ENCODE measurements at regions not wholly inside any gene's neighbourhood (a gene's known extent, or its start where the extent isn't known, plus 50 kb on each side); places are given as distances from the start of the nearest gene placed in this dataset.
"Not testable (repeated sequence)": the region's sequence is repeated elsewhere in the genome, so short reads cannot be mapped to it uniquely, and the experiment has no call there.

- H3K4me1 Mint-ChIP-seq (ENCODE audit: low read depth, unreplicated experiment) = peaks cover 11% of the 10 kb centered on the region
- no peak for DNase-seq
- intact Hi-C loops (cut with micrococcal nuclease; ENCODE audit: unreplicated experiment) = no loop called here
- no peaks in the 10 kb centered on the region for H3K36me3 Mint-ChIP-seq (ENCODE audit: insufficient read depth, unreplicated experiment)
- CTCF ChIA-PET = interaction anchor here (0.6 kb wide), 1 partner anchor 13 kb away, joined by 4 read pairs; no protein-coding TSS in a partner anchor
- no peaks in the 10 kb centered on the region for H3K27me3 Mint-ChIP-seq (ENCODE audit: unreplicated experiment)
- no peak overlapping the region for H3K27ac Mint-ChIP-seq (ENCODE audit: unreplicated experiment)
- peaks cover 8% of the 10 kb centered on the region for H3K9me3 Mint-ChIP-seq (ENCODE audit: low read depth, unreplicated experiment)
- BruUV-seq (replicated peaks) = no TSS peak
- H3K4me3 Mint-ChIP-seq (ENCODE audit: low read depth, unreplicated experiment) = no peak overlapping the region
- no peak for TF ChIP-seq CTCF (IDR thresholded peaks at IDR 0.05; ENCODE audit: unreplicated experiment)
Measured at GRCh38 chr14:103243764-103244737, 90.0 kb upstream of the EIF5 start.

DNA sequence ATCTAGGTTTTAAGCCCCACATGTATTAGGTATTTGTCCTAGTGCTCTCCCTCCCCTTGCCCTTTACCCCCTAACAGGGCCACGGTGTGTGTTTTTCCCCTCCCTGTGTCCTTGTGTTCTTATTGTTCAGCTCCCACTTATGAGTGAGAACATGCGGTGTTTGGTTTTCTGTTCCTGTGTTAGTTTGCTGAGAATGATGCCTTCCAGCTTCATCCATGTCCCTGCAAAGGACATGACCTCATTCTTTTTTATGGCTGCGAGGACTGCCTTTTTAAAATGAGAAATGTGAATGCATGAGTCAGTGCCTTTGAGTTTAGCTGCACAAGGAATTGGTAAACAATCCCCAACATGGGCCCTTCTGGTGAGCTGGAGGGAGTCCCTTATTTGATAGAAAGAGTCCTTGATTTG, 88.4 kb upstream of the EIF5 start:
- CTCF ChIA-PET = interaction anchor here (1.0 kb wide), 1 partner anchor 141 kb away, joined by 3 read pairs; no protein-coding TSS in a partner anchor
- not testable (repeated sequence) for H3K27ac Mint-ChIP-seq (ENCODE audit: unreplicated experiment); H3K4me3 Mint-ChIP-seq (ENCODE audit: low read depth, unreplicated experiment)

GRCh38 chr14:103246070-103246469, 88.0 kb upstream of the EIF5 start:
- intact Hi-C loops (cut with micrococcal nuclease; ENCODE audit: unreplicated experiment) = no loop called here
- H3K27me3 Mint-ChIP-seq (ENCODE audit: unreplicated experiment) = no peaks in the 10 kb centered on the region
- no peak for TF ChIP-seq CTCF (IDR thresholded peaks at IDR 0.05; ENCODE audit: unreplicated experiment)
- no peak overlapping the region for H3K4me3 Mint-ChIP-seq (ENCODE audit: low read depth, unreplicated experiment)
- H3K9me3 Mint-ChIP-seq (ENCODE audit: low read depth, unreplicated experiment) = peaks cover 8% of the 10 kb centered on the region
- no peaks in the 10 kb centered on the region for H3K36me3 Mint-ChIP-seq (ENCODE audit: insufficient read depth, unreplicated experiment)
- peaks cover 28% of the 10 kb centered on the region for H3K4me1 Mint-ChIP-seq (ENCODE audit: low read depth, unreplicated experiment)
- no peak for DNase-seq
- BruUV-seq (replicated peaks) = no TSS peak
- no peak overlapping the region for H3K27ac Mint-ChIP-seq (ENCODE audit: unreplicated experiment)
- CTCF ChIA-PET = interaction anchor here (1.0 kb wide), 1 partner anchor 142 kb away, joined by 3 read pairs; no protein-coding TSS in a partner anchor

More for the DNA sequence above, 88.4 kb upstream of the EIF5 start:
- H3K27me3 Mint-ChIP-seq (ENCODE audit: unreplicated experiment); intact Hi-C loops (cut with micrococcal nuclease; ENCODE audit: unreplicated experiment); H3K9me3 Mint-ChIP-seq (ENCODE audit: low read depth, unreplicated experiment); DNase-seq; BruUV-seq (replicated peaks); H3K36me3 Mint-ChIP-seq (ENCODE audit: insufficient read depth, unreplicated experiment): not testable (repeated sequence)
- H3K4me1 Mint-ChIP-seq (ENCODE audit: low read depth, unreplicated experiment) = peaks cover 24% of the 10 kb centered on the region

- Mint-ChIP-seq H3K27ac (ENCODE audit: unreplicated experiment) (no peak overlapping the region), H3K27me3 (ENCODE audit: unreplicated experiment) (no peaks in the 10 kb centered on the region), H3K4me3 (ENCODE audit: low read depth, unreplicated experiment) (no peak overlapping the region), H3K4me1 (ENCODE audit: low read depth, unreplicated experiment) (peaks cover 32% of the 10 kb centered on the region), H3K9me3 (ENCODE audit: low read depth, unreplicated experiment) (peaks cover 4% of the 10 kb centered on the region), H3K36me3 (ENCODE audit: insufficient read depth, unreplicated experiment) (no peaks in the 10 kb centered on the region)
- DNase-seq = no peak
- intact Hi-C loops (cut with micrococcal nuclease; ENCODE audit: unreplicated experiment) = no loop called here
- no peak for TF ChIP-seq CTCF (IDR thresholded peaks at IDR 0.05; ENCODE audit: unreplicated experiment)
- CTCF ChIA-PET = no interaction called here
- no TSS peak for BruUV-seq (replicated peaks)
Measured at GRCh38 chr14:103247169-103247606, 86.8 kb upstream of the EIF5 start.

Data from Calu3 (cell line).